ENCODE measurements at regions not wholly inside any gene's neighbourhood (a gene's known extent, or its start where the extent isn't known, plus 50 kb on each side); places are given as distances from the start of the nearest gene placed in this dataset.

DNA sequence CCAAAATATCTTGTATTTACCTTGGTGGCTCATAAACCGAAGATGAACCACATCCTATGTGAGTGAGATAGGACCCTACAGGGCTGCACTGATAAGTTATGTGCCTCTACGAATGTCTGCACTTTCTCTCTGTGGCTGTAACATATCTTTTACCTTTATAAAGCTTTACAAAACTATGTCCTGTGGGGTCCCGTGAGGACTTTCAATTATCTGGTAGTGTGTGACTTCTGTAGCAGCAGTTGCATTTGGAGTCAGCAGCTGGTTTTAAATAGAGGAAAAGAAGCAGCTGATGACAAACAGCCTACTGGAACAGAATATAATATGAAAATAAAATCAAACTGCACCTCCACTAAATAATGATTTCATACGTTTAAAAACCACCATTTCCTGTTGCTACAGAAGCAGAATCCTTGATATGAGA is 222.4 kb upstream of the GNAI1 start:
- H3K9me2 ChIP-seq (replicated peaks; ENCODE audit: low read depth, low read length), result no peaks in the 10 kb centered on the region
- no peaks in the 10 kb centered on the region for H3K36me3 ChIP-seq (ENCODE audit: insufficient read depth, low read length)
- H3K4me2 ChIP-seq (ENCODE audit: low read depth, low read length, poor library complexity, severe bottlenecking), result peak overlapping the region; percentile 81
- H3K4me1 ChIP-seq (ENCODE audit: insufficient read depth, low read length, poor library complexity, severe bottlenecking), result peaks cover 56% of the 10 kb centered on the region
- no peak for TF ChIP-seq EZH2phosphoT487 (IDR thresholded peaks at IDR 0.05; ENCODE audit: borderline replicate concordance)
- TF ChIP-seq, protein P1, sequence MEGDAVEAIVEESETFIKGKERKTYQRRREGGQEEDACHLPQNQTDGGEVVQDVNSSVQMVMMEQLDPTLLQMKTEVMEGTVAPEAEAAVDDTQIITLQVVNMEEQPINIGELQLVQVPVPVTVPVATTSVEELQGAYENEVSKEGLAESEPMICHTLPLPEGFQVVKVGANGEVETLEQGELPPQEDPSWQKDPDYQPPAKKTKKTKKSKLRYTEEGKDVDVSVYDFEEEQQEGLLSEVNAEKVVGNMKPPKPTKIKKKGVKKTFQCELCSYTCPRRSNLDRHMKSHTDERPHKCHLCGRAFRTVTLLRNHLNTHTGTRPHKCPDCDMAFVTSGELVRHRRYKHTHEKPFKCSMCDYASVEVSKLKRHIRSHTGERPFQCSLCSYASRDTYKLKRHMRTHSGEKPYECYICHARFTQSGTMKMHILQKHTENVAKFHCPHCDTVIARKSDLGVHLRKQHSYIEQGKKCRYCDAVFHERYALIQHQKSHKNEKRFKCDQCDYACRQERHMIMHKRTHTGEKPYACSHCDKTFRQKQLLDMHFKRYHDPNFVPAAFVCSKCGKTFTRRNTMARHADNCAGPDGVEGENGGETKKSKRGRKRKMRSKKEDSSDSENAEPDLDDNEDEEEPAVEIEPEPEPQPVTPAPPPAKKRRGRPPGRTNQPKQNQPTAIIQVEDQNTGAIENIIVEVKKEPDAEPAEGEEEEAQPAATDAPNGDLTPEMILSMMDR (conservative IDR thresholded peaks at IDR 0.05; ENCODE audit: low read length), result no peak
- H3F3A ChIP-seq (ENCODE audit: low read depth), result peaks cover 11% of the 10 kb centered on the region; the same call in 1 of the 2 replicates
- peak overlapping the region; percentile 47 for H3K9ac ChIP-seq (ENCODE audit: low read depth, low read length, poor library complexity, severe bottlenecking)
- H3K27me3 ChIP-seq (ENCODE audit: insufficient read depth, low read length, poor library complexity, severe bottlenecking), result no peaks in the 10 kb centered on the region
- peak overlapping the region; percentile 56 for H3K4me3 ChIP-seq (ENCODE audit: low read length, poor library complexity, severe bottlenecking)
- no peak overlapping the region for H2AFZ ChIP-seq (ENCODE audit: low read length)
- peaks cover 7% of the 10 kb centered on the region; the same call in 1 of the 2 replicates for H3K9me3 ChIP-seq (ENCODE audit: insufficient read depth, low read depth, low read length)
- no peaks in the 10 kb centered on the region for H4K20me1 ChIP-seq (ENCODE audit: insufficient read depth, low read length, poor library complexity, severe bottlenecking)
- no peaks in the 10 kb centered on the region for H3K79me2 ChIP-seq (ENCODE audit: insufficient read depth, low read length)

DNA sequence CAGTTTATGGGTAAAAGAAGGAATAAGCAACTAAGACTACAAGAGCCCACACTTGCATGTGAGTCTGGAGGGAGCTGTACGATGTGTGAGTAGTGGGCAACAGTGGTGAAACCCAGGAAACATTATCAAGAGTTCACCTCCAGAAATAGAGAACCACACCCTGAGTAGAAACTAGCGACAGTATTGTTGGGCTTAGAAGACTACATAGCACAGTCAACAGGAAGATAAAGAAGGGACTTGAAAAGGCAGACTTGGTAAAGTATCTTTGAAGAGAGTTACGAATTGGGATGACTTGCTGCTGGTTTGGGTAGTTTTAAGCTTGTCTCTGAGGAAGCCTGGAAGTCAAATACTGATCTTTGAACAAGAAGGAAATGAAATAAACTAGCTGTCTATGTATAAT is 223.2 kb upstream of the GNAI1 start:
- Histone ChIP-seq H3K4me2 (ENCODE audit: low read depth, low read length, poor library complexity, severe bottlenecking) (peak overlapping the region; percentile 81), H3K9me2 (replicated peaks; ENCODE audit: low read depth, low read length) (no peaks in the 10 kb centered on the region), H4K20me1 (ENCODE audit: insufficient read depth, low read length, poor library complexity, severe bottlenecking) (no peaks in the 10 kb centered on the region), H3K4me3 (ENCODE audit: low read length, poor library complexity, severe bottlenecking) (peak overlapping the region; percentile 56), H3K9ac (ENCODE audit: low read depth, low read length, poor library complexity, severe bottlenecking) (peak overlapping the region; percentile 47), H3K79me2 (ENCODE audit: insufficient read depth, low read length) (no peaks in the 10 kb centered on the region), H3K36me3 (ENCODE audit: insufficient read depth, low read length) (no peaks in the 10 kb centered on the region), H3K9me3 (ENCODE audit: insufficient read depth, low read depth, low read length) (peaks cover 7% of the 10 kb centered on the region; the same call in 1 of the 2 replicates), H3K4me1 (ENCODE audit: insufficient read depth, low read length, poor library complexity, severe bottlenecking) (peaks cover 52% of the 10 kb centered on the region), H3K27me3 (ENCODE audit: insufficient read depth, low read length, poor library complexity, severe bottlenecking) (no peaks in the 10 kb centered on the region), H2AFZ (ENCODE audit: low read length) (peak overlapping the region; percentile 4), H3F3A (ENCODE audit: low read depth) (peaks cover 11% of the 10 kb centered on the region; the same call in 1 of the 2 replicates)
- TF ChIP-seq EZH2phosphoT487 (IDR thresholded peaks at IDR 0.05; ENCODE audit: borderline replicate concordance), result no peak
- TF ChIP-seq, protein P1 (conservative IDR thresholded peaks at IDR 0.05; ENCODE audit: low read length), result no peak

DNA sequence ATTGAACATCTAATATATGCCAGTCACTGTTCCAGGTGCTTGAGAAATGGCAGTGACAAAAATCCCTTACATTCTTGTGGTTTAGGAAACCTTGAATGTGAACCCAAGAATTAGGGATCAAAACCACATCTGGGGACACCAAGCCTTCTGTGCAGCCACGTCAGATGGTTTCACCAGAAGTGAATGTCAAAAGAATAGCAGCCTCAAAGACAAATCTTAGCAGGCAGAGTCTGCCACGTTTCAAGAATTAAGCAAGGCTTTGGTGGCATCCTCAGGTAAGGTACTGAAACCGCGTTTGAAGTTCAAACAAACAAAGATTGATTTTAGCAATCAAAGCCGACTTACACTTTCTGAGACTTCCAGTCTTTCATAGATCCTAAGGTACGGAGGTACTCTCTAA is 225.5 kb upstream of the GNAI1 start:
- H3K79me2 ChIP-seq (ENCODE audit: insufficient read depth, low read length), result no peaks in the 10 kb centered on the region
- H3K9me3 ChIP-seq (ENCODE audit: insufficient read depth, low read depth, low read length), result no peaks in the 10 kb centered on the region
- no peaks in the 10 kb centered on the region for H3K9me2 ChIP-seq (replicated peaks; ENCODE audit: low read depth, low read length)
- H2AFZ ChIP-seq (ENCODE audit: low read length), result no peak overlapping the region
- H3K9ac ChIP-seq (ENCODE audit: low read depth, low read length, poor library complexity, severe bottlenecking), result no peak overlapping the region
- TF ChIP-seq EZH2phosphoT487 (IDR thresholded peaks at IDR 0.05; ENCODE audit: borderline replicate concordance), result no peak
- TF ChIP-seq, protein P1 (conservative IDR thresholded peaks at IDR 0.05; ENCODE audit: low read length), result peak; percentile 23; the same call in 1 of the 2 replicates
- H3F3A ChIP-seq (ENCODE audit: low read depth), result peaks cover 11% of the 10 kb centered on the region; the same call in 1 of the 2 replicates
- no peaks in the 10 kb centered on the region for H4K20me1 ChIP-seq (ENCODE audit: insufficient read depth, low read length, poor library complexity, severe bottlenecking)
- no peaks in the 10 kb centered on the region for H3K36me3 ChIP-seq (ENCODE audit: insufficient read depth, low read length)
- H3K4me3 ChIP-seq (ENCODE audit: low read length, poor library complexity, severe bottlenecking), result no peak overlapping the region
- H3K4me1 ChIP-seq (ENCODE audit: insufficient read depth, low read length, poor library complexity, severe bottlenecking), result peaks cover 37% of the 10 kb centered on the region
- H3K27me3 ChIP-seq (ENCODE audit: insufficient read depth, low read length, poor library complexity, severe bottlenecking), result no peaks in the 10 kb centered on the region
- no peak overlapping the region for H3K4me2 ChIP-seq (ENCODE audit: low read depth, low read length, poor library complexity, severe bottlenecking)
